MM.1S (cell line): ENCODE measurements at regions not wholly inside any gene's neighbourhood (a gene's known extent, or its start where the extent isn't known, plus 50 kb on each side); places are given as distances from the start of the nearest gene placed in this dataset.

Experiments
- DNase-seq: peaks from one replicate; pipeline ENCODE4 v3.0.0-alpha.2; 2015
- H2AFZ ChIP-seq: fragments of 300-600 bp; sonication (generic); 2 replicates; pipeline ENCODE4 v1.6.0; 2016; ENCODE audit warnings: antibody characterized with exemption, low read length
- H3F3A ChIP-seq: fragments of 300-600 bp; sonication (generic); 2 replicates; pipeline ENCODE4 v1.6.1; 2016; ENCODE audit warnings: mild to moderate bottlenecking, antibody characterized with exemption, low read length, moderate library complexity, mixed read lengths; ENCODE audit not compliant: insufficient read depth
- H3K27ac ChIP-seq: fragments of 300-600 bp; sonication (generic); 2 replicates; pipeline ENCODE4 v1.5.1; 2016; ENCODE audit warnings: mild to moderate bottlenecking, low read length
- H3K27me3 ChIP-seq: fragments of 300-600 bp; sonication (generic); replicated peaks from 2 replicates; pipeline ENCODE4 v1.6.0; 2016; ENCODE audit warnings: low read length; ENCODE audit not compliant: insufficient read depth
- H3K36me3 ChIP-seq: fragments of 300-600 bp; sonication (generic); replicated peaks from 2 replicates; pipeline ENCODE4 v1.6.1; 2016; ENCODE audit warnings: mild to moderate bottlenecking, low read length, mixed read lengths; ENCODE audit not compliant: insufficient read depth
- H3K4me1 ChIP-seq: fragments of 300-600 bp; sonication (generic); 2 replicates; pipeline ENCODE4 v1.6.1; 2016; ENCODE audit warnings: low read length, mixed read lengths
- H3K4me2 ChIP-seq: fragments of 300-600 bp; sonication (generic); 2 replicates; pipeline ENCODE4 v1.6.0; 2016; ENCODE audit warnings: low read depth, low read length
- H3K4me3 ChIP-seq: fragments of 300-600 bp; sonication (generic); 2 replicates; pipeline ENCODE4 v1.5.1; 2016; ENCODE audit warnings: low read length, mixed read lengths
- H3K79me2 ChIP-seq: fragments of 300-600 bp; sonication (generic); 2 replicates; pipeline ENCODE4 v1.6.1; 2016; ENCODE audit warnings: mixed run types, low read length, mixed read lengths
- H3K9ac ChIP-seq: fragments of 300-600 bp; sonication (generic); 2 replicates; pipeline ENCODE4 v1.6.1; 2016; ENCODE audit warnings: low read length, mixed read lengths
- H3K9me2 ChIP-seq: fragments of 300-600 bp; sonication (generic); replicated peaks from 2 replicates; pipeline ENCODE4 v1.6.1; 2016; ENCODE audit warnings: mild to moderate bottlenecking, low read length, mixed read lengths; ENCODE audit not compliant: insufficient read depth
- H3K9me3 ChIP-seq: fragments of 300-600 bp; sonication (generic); replicated peaks from 2 replicates; pipeline ENCODE4 v1.6.1; 2016; ENCODE audit warnings: mild to moderate bottlenecking, low read length, mixed read lengths; ENCODE audit not compliant: insufficient read depth
- H4K20me1 ChIP-seq: fragments of 300-600 bp; sonication (generic); 2 replicates; pipeline ENCODE4 v1.6.1; 2016; ENCODE audit warnings: mild to moderate bottlenecking, low read length, moderate library complexity, mixed read lengths; ENCODE audit not compliant: insufficient read depth
- CTCF ChIP-seq: fragments of 300-600 bp; sonication (generic); IDR thresholded peaks from 2 replicates; pipeline ENCODE4 v1.5.1; 2016; ENCODE audit warnings: antibody characterized with exemption, low read length, mixed read lengths
- EZH2 ChIP-seq: fragments of 300-600 bp; sonication (generic); optimal IDR thresholded peaks from 2 replicates; pipeline ENCODE3; 2017; ENCODE audit warnings: low read depth, mild to moderate bottlenecking, antibody characterized with exemption, low read length, mixed read lengths
- EZH2phosphoT487 ChIP-seq: fragments of 300-600 bp; sonication (generic); IDR thresholded peaks from 2 replicates; pipeline ENCODE4 v1.6.1; 2018; ENCODE audit warnings: antibody characterized with exemption, low read length

GRCh38 chr19:28981518-28981917 lies 231.4 kb downstream of the UQCRFS1 start:
- peaks cover 78% of the 10 kb centered on the region for H3K27me3 ChIP-seq
- H3K9ac ChIP-seq, result no peak overlapping the region
- no peaks in the 10 kb centered on the region for H3K9me3 ChIP-seq
- H2AFZ ChIP-seq, result no peak overlapping the region
- H3K79me2 ChIP-seq, result no peaks in the 10 kb centered on the region
- H3F3A ChIP-seq, result no peaks in the 10 kb centered on the region
- no peak for DNase-seq
- H3K36me3 ChIP-seq, result no peaks in the 10 kb centered on the region
- H3K4me2 ChIP-seq, result no peak overlapping the region
- no peaks in the 10 kb centered on the region for H3K9me2 ChIP-seq
- no peaks in the 10 kb centered on the region for H4K20me1 ChIP-seq
- H3K4me1 ChIP-seq, result no peaks in the 10 kb centered on the region
- no peak overlapping the region for H3K27ac ChIP-seq
- TF ChIP-seq EZH2phosphoT487, result no peak
- no peak for TF ChIP-seq EZH2
- TF ChIP-seq CTCF, result no peak
- H3K4me3 ChIP-seq, result no peak overlapping the region

DNA sequence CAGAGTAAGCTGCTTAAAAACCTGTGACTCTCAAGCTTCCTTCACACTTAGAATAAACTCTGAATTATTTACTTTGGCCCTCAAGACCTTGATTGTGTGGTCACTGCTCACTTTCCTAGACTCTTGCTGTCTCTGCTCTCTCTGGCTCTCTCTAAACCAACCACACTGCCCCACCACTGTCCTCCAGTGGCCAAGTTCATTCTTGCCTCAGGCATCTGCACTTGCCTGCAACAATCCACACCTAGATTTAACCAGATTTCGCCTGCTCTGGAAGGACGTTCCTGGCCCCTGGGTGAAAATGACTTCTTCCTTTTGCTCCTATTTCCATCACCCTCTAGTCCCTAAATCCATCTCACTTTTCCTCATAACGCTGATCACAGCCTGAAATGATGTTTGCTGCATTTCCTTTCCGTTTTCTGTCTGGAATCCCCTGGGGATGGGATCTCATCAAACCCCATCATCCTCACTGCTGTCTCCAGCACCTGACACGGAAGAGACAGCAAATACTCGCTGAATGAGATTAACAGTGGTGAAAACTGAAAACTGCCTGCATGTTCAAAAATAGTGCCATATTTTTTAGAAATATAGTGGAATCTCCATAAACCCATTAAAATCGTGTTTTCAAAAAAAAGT lies 232.6 kb downstream of the UQCRFS1 start:
- Histone ChIP-seq H3K27me3 (peaks cover 71% of the 10 kb centered on the region), H3K9me3 (no peaks in the 10 kb centered on the region), H3K79me2 (no peaks in the 10 kb centered on the region), H3F3A (no peaks in the 10 kb centered on the region), H3K9ac (no peak overlapping the region), H3K4me2 (no peak overlapping the region), H2AFZ (no peak overlapping the region), H3K4me3 (no peak overlapping the region), H3K27ac (no peak overlapping the region), H4K20me1 (no peaks in the 10 kb centered on the region), H3K9me2 (no peaks in the 10 kb centered on the region), H3K36me3 (no peaks in the 10 kb centered on the region), H3K4me1 (no peaks in the 10 kb centered on the region)
- TF ChIP-seq EZH2 (no peak), EZH2phosphoT487 (no peak), CTCF (no peak)
- no peak for DNase-seq

DNA sequence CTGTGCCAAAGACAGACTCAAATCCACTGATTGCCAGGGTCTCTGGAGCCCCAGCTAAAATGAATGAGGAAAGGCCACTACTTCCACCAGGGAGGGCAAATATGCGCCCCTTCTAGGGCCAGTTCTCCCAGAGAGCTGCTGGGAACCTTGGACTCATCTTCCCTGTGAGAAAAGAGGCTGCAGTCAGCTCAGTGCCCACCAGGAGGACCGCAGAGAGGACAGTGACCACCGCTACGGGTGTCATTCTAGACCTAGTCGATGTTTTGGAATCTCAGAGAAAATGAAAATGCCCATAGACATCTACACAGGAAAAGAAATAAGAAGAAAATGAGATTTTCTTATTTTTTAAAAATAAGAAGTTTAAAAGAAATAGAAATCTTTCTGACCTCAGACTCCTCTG lies 235.1 kb downstream of the UQCRFS1 start:
- Histone ChIP-seq H3K9me3 (no peaks in the 10 kb centered on the region), H3K79me2 (no peaks in the 10 kb centered on the region), H3K4me1 (no peaks in the 10 kb centered on the region), H4K20me1 (no peaks in the 10 kb centered on the region), H3K9me2 (no peaks in the 10 kb centered on the region), H3K36me3 (no peaks in the 10 kb centered on the region), H3F3A (no peaks in the 10 kb centered on the region), H3K4me3 (no peak overlapping the region), H3K4me2 (no peak overlapping the region), H3K27ac (no peak overlapping the region), H3K27me3 (peaks cover 55% of the 10 kb centered on the region), H3K9ac (no peak overlapping the region), H2AFZ (no peak overlapping the region)
- DNase-seq, result no peak
- TF ChIP-seq EZH2 (no peak), CTCF (no peak), EZH2phosphoT487 (no peak)
